ENCODE measurements at regions not wholly inside any gene's neighbourhood (a gene's known extent, or its start where the extent isn't known, plus 50 kb on each side); places are given as distances from the start of the nearest gene placed in this dataset.
A peak's percentile ranks its signal among the peaks of the same experiment; 100 is the strongest.

GRCh38 chr6:169964486-169965180 is 213.2 kb downstream of the ERMARD start:
- peaks cover 10 to 25% (median 19%) of the 10 kb centered on the region in 4 donors for H3K4me1 ChIP-seq
- H3K36me3 ChIP-seq: no peaks in the 10 kb centered on the region
- intact Hi-C loops (cut with DNase I): loop anchor here (10.0 kb wide), 2 partner anchors 120 to 330 kb away; partner anchors contain the start of gene DLL1
- DNase-seq (ENCODE audit: extremely low spot score): no peak
- TF ChIP-seq POLR2AphosphoS5 (IDR thresholded peaks at IDR 0.05): no peak
- TF ChIP-seq CTCF (IDR thresholded peaks at IDR 0.05): no peak
- no peak for TF ChIP-seq POLR2A (IDR thresholded peaks at IDR 0.05; ENCODE audit: low read depth)
- no peak for TF ChIP-seq EP300 (IDR thresholded peaks at IDR 0.05)
- no peak overlapping the region for H3K27ac ChIP-seq (replicated peaks in 1 of 4)
- H3K9me3 ChIP-seq: no peaks in the 10 kb centered on the region
- WGBS: 71% methylated on average over 9 of the region's 9 CpGs
- no peak overlapping the region for H3K4me3 ChIP-seq
- peaks cover 0 to 11% (median 5%) of the 10 kb centered on the region in 4 donors for H3K27me3 ChIP-seq

- DNase-seq (ENCODE audit: extremely low spot score): no peak
- Histone ChIP-seq H3K9me3 (no peaks in the 10 kb centered on the region), H3K27me3 (peaks cover 0 to 11% (median 5%) of the 10 kb centered on the region in 4 donors), H3K4me3 (no peak overlapping the region), H3K27ac (replicated peaks in 1 of 4) (no peak overlapping the region), H3K36me3 (no peaks in the 10 kb centered on the region), H3K4me1 (peaks cover 13 to 33% (median 26%) of the 10 kb centered on the region in 4 donors)
- 87% methylated on average over 23 of the region's 55 CpGs for WGBS
- intact Hi-C loops (cut with DNase I): loop anchor here (10.0 kb wide), 2 partner anchors 121 to 331 kb away; partner anchors contain the start of gene DLL1
- TF ChIP-seq POLR2A (IDR thresholded peaks at IDR 0.05; ENCODE audit: low read depth) (no peak), CTCF (IDR thresholded peaks at IDR 0.05) (no peak), EP300 (IDR thresholded peaks at IDR 0.05) (no peak), POLR2AphosphoS5 (IDR thresholded peaks at IDR 0.05) (no peak)
These were observed 212.3 kb downstream of the ERMARD start for GRCh38 chr6:169963581-169964297.

- Histone ChIP-seq H3K4me3 (peak overlapping the region; percentile 57 to 70 (median 64)), H3K4me1 (peaks cover 13 to 33% (median 26%) of the 10 kb centered on the region in 4 donors), H3K9me3 (no peaks in the 10 kb centered on the region), H3K36me3 (no peaks in the 10 kb centered on the region), H3K27me3 (peaks cover 0 to 11% (median 5%) of the 10 kb centered on the region in 4 donors), H3K27ac (replicated peaks in 1 of 4) (peak overlapping the region in 1 of 4 donors; percentile 71)
- DNase-seq (ENCODE audit: extremely low spot score): no peak
- TF ChIP-seq POLR2A (IDR thresholded peaks at IDR 0.05; ENCODE audit: low read depth) (no peak), EP300 (IDR thresholded peaks at IDR 0.05) (no peak), CTCF (IDR thresholded peaks at IDR 0.05) (no peak), POLR2AphosphoS5 (IDR thresholded peaks at IDR 0.05) (no peak)
- 94% methylated on average over 36 of the region's 44 CpGs for WGBS
- intact Hi-C loops (cut with DNase I): loop anchor here (10.0 kb wide), 2 partner anchors 122 to 332 kb away; partner anchors contain the start of gene DLL1
These were observed 211.4 kb downstream of the ERMARD start for GRCh38 chr6:169962604-169963469.

GRCh38 chr6:169961772-169962561 is 210.5 kb downstream of the ERMARD start:
- no peaks in the 10 kb centered on the region for H3K9me3 ChIP-seq
- H3K27ac ChIP-seq (replicated peaks in 1 of 4): peak overlapping the region; percentile 24 to 71 (median 58)
- TF ChIP-seq POLR2AphosphoS5 (IDR thresholded peaks at IDR 0.05) (no peak), CTCF (IDR thresholded peaks at IDR 0.05) (peak; percentile 48 to 71 (median 50))
- no peaks in the 10 kb centered on the region for H3K36me3 ChIP-seq
- H3K4me3 ChIP-seq: peak overlapping the region; percentile 57 to 70 (median 64)
- H3K27me3 ChIP-seq: peaks cover 0 to 19% (median 5%) of the 10 kb centered on the region in 4 donors
- 19% methylated on average over 19 of the region's 75 CpGs for WGBS
- H3K4me1 ChIP-seq: peaks cover 13 to 33% (median 26%) of the 10 kb centered on the region in 4 donors
- intact Hi-C loops (cut with DNase I): loop anchor here (10.0 kb wide), 2 partner anchors 123 to 333 kb away; partner anchors contain the start of gene DLL1
- DNase-seq (ENCODE audit: extremely low spot score): no peak

All from esophagus muscularis mucosa (tissue), 4 donors.